LNCaP clone FGC (cell line): ENCODE measurements at regions not wholly inside any gene's neighbourhood (a gene's known extent, or its start where the extent isn't known, plus 50 kb on each side); places are given as distances from the start of the nearest gene placed in this dataset.
"Not testable (repeated sequence)": the region's sequence is repeated elsewhere in the genome, so short reads cannot be mapped to it uniquely, and the experiment has no call there.

ENCODE experiments used
- DNase-seq: peaks from one replicate; pipeline ENCODE4 v3.0.0-alpha.2; 2011; ENCODE audit warnings: low read depth
- H3K4me3 ChIP-seq: 2 replicates; pipeline ENCODE4 v1.5.1; 2011; ENCODE audit warnings: mild to moderate bottlenecking, low read depth, low read length, control low read depth
- CTCF ChIP-seq: IDR thresholded peaks from 2 replicates; pipeline ENCODE4 v1.5.1; 2012; ENCODE audit warnings: mild to moderate bottlenecking; ENCODE audit not compliant: control insufficient read depth, insufficient read depth; ENCODE audit errors: extremely low read depth

GRCh38 chr1:105437847-105438246 is 1618.6 kb upstream of the PRMT6 start:
- TF ChIP-seq CTCF: no peak
- DNase-seq: no peak
- H3K4me3 ChIP-seq: no peak overlapping the region

- DNase-seq: no peak
- TF ChIP-seq CTCF: no peak
- H3K4me3 ChIP-seq: no peak overlapping the region
Measured at GRCh38 chr1:105442901-105443300, 1613.6 kb upstream of the PRMT6 start.

GRCh38 chr1:105459759-105460158 is 1596.7 kb upstream of the PRMT6 start:
- TF ChIP-seq CTCF: no peak
- no peak for DNase-seq
- H3K4me3 ChIP-seq: no peak overlapping the region

GRCh38 chr1:105462308-105462707 is 1594.2 kb upstream of the PRMT6 start:
- H3K4me3 ChIP-seq: no peak overlapping the region
- no peak for DNase-seq
- no peak for TF ChIP-seq CTCF

- DNase-seq: no peak
- TF ChIP-seq CTCF: no peak
- H3K4me3 ChIP-seq: no peak overlapping the region
Measured at GRCh38 chr1:105467549-105467948, 1588.9 kb upstream of the PRMT6 start.

GRCh38 chr1:105470541-105470940 is 1585.9 kb upstream of the PRMT6 start:
- H3K4me3 ChIP-seq, DNase-seq: not testable (repeated sequence)

GRCh38 chr1:105483436-105483835 is 1573.0 kb upstream of the PRMT6 start:
- no peak for TF ChIP-seq CTCF
- no peak overlapping the region for H3K4me3 ChIP-seq
- DNase-seq: no peak

GRCh38 chr1:105485207-105485606 is 1571.3 kb upstream of the PRMT6 start:
- no peak for DNase-seq
- no peak for TF ChIP-seq CTCF
- H3K4me3 ChIP-seq: no peak overlapping the region
